GM12872 (cell line): ENCODE measurements at regions not wholly inside any gene's neighbourhood (a gene's known extent, or its start where the extent isn't known, plus 50 kb on each side); places are given as distances from the start of the nearest gene placed in this dataset.

Experiments
- CTCF ChIP-seq: IDR thresholded peaks from 3 replicates; pipeline ENCODE4 v1.5.1; 2011; ENCODE audit warnings: low read depth, mild to moderate bottlenecking, low read length, moderate library complexity; ENCODE audit not compliant: insufficient read depth

- TF ChIP-seq CTCF, result no peak
Observed at GRCh38 chr12:77238335-77238734, 173.0 kb upstream of the E2F7 start.

DNA sequence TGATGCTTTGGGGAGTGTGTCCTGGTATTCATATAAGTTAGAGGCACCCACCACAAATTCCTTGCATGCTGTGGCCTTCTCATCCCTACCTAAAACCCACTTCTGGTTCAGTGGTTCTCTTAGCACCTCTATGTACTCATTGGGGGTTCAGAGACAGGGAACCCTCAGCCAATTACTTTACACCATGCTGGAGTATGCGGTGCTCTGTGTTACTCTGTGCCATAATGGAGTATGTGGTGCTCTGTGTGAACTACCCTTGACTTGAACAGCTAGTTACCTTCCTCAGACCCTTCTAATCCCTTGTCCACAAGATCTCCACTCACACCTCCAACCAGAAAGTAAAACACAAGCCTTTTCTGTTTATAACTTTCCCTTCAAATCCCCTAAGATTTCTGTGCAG lies 172.5 kb upstream of the E2F7 start:
- no peak for TF ChIP-seq CTCF

- TF ChIP-seq CTCF, result no peak
Observed at GRCh38 chr12:77236066-77236465, 170.7 kb upstream of the E2F7 start.

GRCh38 chr12:77232045-77232444 lies 166.7 kb upstream of the E2F7 start:
- no peak for TF ChIP-seq CTCF

DNA sequence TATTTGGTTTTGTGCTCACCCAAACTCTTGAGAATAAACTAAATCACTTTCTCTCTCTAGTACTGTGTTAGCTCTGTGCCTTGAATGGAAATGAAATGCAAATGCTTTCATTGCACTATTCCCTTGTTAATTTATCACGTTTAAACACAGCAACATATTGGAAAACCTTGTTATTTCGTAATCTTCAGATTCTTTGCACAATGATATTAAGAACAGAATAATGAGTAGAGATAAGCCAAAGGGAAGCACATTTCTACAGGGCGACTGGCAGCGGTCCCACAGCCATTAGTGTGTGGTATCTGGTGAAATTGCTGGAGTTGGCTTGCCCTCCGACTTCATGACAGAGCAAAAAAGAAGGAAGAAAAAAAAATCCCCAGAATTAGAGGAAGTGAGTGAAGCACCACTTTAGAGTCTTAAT lies 166.1 kb upstream of the E2F7 start:
- no peak for TF ChIP-seq CTCF

GRCh38 chr12:77229640-77230442 lies 164.5 kb upstream of the E2F7 start:
- TF ChIP-seq CTCF, result no peak

DNA sequence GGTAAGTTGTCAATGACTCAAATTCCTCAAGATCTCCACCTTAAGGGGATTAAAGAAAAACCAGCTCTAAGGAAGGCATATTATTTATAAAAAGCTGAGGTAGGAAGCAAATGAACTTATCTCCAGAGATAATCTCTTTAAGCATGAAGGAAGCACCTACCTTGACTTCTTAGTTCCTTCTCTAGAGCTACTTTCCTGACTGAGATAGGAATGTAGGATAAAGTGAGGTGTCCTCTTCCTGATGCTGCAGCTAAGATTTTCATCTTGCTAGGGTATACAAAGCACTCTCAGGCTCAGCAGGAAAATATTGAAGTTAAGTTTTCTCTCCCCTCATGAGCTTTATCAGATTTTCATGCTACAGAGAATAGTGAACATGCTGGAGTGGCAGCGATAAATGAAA lies 163.0 kb upstream of the E2F7 start:
- no peak for TF ChIP-seq CTCF
